Inflammatory macrophage treated with lipopolysaccharide for 4 hours (primary cell): ENCODE measurements at regions not wholly inside any gene's neighbourhood (a gene's known extent, or its start where the extent isn't known, plus 50 kb on each side); places are given as distances from the start of the nearest gene placed in this dataset.

Source experiments
- DNase-seq: peaks from one replicate; pipeline ENCODE4 v3.0.0-alpha.2; 2020

DNA sequence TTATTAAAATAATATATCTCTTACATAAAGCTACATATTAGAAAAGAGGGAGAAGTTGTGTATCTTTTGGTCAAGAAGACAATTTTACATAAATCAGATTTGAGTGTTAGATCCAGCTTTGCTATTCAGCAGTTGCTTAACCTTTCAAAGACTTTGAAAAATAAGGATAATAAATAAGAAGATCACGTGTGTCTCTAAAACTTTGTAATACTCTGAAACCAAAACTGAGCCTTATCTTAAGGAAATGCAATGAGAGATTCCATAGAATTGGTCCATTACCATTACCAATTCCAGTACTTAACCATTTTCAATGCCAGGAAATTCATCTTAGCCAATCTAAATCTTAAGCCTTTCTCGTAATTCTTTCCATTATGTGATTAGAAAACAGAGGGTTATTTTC is 89.2 kb upstream of the COL5A2 start:
- DNase-seq, result no peak

DNA sequence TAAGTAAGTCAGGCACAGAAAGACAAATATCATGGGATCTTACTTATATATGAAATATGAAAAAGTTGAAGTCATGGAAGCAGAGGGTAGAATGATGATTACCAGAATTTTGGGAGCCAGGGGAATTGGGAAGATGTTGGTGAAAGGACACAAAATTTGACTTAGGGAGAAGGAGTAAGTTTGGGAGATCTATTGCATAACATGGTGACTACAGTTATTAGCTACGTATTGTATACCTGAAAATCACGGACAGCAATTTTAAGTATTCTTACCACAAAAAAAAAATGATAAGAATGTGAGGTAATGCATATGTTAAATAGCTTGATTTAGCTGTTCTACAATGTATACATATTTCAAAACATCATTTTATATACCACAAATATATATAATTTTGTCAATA is 94.2 kb upstream of the COL5A2 start:
- DNase-seq, result no peak

DNA sequence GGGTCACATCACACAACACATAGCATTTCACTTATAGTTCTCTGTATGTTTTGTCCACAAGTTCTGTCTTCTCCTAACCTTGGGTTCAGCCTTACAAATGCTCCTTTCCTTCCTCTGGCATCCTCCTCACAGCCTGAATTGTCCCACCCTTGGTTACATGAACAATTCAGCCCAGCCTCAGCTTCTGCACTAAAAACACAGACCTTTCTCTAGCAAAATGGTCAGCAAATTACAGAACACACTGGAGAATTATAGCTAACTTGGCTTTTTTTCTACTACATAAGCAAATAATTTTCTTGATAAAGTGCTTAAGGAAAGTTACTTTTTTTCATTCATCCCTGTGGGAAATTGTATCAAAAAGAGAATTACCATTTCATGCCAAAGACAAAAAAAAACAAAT is 94.8 kb upstream of the COL5A2 start:
- no peak for DNase-seq

DNA sequence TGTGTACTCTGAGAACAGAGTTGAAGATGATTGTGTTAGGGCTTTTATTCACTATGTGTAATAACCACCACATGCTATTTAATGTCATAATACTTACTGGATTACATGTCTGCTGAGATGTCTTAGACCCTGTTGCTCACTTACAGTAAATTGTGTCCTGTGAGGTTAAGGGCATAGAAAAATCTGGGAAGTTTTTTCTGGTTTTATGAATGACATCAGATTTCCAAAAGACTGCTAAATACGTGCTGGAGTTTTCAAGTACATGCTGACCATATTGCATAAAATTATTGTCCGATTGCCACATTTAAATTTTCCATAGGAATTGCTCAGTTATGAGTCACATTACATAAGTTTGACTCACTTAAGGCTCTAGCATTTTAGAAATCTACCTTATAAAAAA is 96.7 kb upstream of the COL5A2 start:
- no peak for DNase-seq

DNA sequence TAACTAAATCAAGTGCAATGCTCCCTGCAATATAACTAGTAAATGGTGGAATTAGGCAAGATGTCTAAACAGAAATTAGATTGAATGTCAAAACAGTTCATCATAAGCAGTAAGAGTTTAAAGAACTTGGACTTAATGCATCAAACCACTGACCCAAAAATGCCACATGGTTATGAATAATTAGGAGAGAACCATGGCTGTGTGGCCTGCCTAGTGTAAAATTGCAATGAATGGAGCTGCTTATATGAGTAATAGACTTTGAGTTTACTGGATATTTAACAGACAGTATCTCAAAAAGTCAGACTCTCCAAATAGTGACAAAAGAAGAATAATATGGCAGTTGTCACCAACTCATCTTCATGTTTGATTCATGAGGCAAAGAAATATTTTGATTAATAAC is 101.6 kb upstream of the COL5A2 start:
- DNase-seq, result no peak

DNA sequence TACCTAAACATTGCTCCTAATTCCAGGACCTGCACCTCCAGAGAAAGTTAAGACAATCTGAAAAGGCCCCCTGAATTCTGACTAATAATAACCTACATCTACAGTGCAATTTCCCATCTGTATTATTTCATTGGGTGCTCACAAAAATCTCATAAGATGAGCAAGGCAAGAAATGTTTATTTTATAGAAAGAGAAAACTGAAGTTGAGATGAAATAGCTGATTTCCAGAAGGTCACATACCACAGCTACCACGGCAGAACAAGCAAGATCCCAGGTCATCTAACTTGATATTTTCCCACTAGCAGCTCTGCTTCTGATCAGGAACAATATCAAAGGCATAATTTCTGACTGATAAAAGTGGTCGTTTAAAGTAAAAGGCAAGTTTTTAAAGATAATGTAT is 105.8 kb upstream of the COL5A2 start:
- no peak for DNase-seq

DNA sequence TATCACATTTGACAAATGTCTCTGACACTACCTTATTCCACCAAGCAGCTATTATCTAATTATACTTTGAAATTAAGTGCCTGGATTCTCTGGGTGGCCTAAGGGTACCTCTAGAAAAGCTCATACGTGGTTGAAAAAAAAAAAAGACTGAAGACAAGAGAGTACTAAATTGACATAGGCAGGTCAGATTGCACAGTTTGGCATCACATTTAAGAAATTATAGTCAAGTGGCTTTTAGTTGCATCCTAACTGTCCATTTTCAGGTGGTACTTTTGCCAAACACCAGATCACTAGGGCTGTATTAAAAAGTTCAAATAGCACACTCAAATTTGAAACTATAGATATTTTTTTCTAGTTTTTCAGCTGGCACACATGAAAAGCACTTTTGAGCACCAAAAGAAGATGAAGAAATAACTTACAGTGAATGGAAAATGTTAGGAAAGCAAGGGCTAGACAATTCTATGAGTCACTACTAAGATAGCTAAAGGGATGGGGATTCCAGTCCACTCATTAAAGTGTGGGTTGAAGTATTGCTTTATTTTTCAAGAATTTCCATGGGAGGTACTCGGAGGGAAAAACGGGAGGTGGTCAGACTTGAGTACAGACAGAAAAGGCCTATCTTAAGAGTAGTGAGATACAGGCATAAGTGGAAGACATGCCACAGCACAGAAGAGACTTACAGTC is 106.5 kb upstream of the COL5A2 start:
- DNase-seq, result no peak

DNA sequence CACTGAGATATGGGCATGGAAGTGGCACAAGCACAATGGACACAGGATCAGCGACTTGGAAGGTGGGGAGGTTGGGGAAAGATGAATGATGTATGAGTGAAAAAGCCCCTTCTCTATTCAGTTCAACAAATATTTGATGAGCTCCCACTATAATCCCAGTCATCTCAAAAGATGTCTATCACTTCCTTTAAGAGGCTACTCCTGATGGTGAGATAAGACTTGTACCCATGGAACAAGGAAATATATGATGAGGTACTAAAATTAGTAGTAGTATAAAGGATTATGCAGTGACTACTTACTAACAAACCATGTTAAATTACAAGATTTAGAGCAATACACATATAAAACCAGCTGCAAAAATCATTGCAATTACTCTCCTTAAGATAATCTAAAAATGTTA is 107.8 kb upstream of the COL5A2 start:
- no peak for DNase-seq

DNA sequence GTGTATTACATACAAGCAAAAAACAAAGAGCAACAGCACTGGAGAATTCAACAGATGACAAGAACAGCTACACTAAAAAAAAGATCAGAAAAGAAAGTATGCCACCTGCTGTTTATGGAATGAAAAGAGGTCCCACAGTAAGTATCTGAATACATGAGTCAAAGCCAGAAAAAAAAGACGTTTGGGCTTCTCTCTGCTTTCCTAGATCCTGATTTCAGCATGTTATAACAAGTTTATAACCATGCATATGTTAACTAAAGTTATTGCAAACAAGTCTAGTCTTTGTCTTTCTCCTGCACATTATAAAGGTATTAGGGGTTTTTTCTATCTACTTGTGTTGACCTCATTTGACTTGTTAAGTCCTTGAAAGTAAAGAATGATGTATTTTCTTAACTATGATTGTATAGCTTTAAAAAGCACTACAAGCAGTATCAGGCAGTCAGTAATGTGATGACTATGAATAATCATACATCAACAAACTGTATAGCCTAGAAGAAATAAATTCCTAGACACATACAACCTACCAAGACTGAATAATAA is 108.5 kb upstream of the COL5A2 start:
- no peak for DNase-seq

DNA sequence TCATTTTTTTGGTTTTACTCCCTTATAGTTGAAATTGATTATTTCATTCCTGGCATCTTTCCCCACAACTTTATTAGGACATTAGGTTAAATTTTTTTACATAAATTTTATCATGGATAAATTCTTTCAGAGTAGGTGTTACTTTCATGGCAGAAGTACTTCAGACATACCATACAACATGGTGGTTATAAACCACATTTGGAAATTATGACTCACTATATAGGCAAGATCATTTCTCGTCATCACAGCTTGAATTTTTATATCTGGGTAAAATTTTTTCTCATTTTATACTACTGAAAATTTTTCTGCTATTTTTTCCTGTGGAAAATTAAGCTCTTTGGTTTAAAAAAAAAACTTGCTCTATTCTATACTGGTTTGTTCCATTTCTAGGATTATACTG is 111.9 kb upstream of the COL5A2 start:
- no peak for DNase-seq

DNA sequence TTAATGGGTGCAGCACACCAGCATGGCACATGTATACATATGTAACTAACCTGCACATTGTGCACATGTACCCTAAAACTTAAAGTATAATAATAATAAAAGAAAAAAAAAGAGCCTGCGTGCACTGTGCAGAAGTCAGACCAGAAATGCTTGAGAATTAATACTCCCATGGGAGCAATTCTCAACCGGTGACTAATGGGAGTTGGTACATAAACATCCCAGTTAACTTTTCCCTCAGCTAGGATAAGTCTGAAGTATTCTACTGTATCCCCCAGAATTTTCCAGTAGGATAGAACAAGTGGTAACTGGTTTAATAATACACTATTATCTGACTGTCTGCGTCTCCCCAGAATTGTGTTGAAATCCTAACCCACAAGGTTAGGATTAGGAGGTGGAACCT is 113.6 kb upstream of the COL5A2 start:
- no peak for DNase-seq

DNA sequence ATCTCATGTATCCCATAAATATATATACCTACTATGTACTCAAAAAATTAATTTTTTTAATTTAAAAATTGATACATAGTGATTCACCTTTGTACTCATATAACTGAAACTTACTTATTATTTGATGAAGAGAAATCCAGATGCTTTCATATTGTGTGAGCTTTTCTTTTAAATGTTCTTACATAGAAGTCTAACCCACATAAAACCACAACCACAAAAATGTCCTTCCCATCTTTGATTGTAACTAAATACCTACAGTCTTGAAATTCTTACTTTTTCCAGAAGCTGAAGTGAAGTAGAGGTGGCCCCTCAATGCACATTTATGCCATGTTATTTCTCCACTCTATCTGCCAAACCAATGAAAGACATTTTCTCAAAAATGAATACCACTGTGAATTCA is 117.9 kb upstream of the COL5A2 start:
- no peak for DNase-seq

DNA sequence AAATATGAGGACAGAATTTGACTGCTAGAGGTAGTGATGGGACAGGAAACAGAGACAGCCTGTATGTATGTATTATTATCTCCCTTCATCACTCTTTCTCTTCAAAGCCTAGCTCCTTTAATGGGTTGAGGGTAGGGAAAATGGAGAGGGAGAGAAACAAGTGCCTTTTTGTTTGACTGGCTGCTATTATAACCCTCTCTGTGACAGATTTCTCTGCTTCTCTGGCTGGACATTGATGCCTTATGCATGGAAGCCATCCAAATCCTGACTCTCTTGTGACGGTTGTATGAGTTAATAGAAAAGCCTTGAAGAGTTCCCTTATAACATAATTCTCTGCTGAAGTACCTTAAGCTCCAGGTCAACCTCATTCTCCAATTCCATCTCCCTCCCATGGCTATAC is 118.5 kb upstream of the COL5A2 start:
- DNase-seq, result no peak

DNA sequence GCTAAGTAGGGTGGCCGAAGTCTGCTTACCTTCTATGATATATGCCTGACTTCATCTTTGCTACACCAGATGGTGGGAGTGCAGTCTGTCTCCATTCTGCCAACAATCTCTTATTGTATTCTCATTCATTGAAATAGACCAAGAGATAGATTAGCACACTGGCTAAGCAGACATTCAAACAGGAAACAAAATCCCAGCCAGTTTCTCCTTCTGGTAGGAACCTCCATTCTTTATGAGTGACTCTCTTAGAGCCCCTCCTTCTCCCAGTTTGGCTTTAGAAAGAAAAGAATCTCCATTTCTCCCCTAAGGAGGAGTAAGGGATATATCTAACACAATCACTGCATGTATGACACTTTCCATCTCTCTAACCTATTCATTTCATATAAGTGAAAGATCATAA is 118.9 kb upstream of the COL5A2 start:
- DNase-seq, result no peak

DNA sequence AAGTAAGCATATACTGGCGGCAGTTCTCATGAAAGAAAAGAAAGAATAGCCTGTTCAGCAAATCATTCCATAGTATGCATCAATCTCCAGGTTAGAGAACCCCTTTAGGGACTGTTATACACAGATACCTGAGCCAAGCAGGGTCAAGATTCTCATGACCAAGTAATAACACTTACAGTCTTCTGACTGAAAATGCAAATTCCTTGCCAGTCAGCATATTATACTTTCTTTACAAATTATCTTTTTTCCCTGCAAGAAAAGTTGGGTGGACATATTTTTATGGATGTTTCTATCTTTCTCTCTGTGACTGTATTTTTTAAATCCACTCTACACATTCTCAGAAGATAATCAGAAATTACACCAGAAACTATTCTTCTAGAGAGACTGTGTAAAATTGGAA is 120.4 kb upstream of the COL5A2 start:
- DNase-seq, result no peak

DNA sequence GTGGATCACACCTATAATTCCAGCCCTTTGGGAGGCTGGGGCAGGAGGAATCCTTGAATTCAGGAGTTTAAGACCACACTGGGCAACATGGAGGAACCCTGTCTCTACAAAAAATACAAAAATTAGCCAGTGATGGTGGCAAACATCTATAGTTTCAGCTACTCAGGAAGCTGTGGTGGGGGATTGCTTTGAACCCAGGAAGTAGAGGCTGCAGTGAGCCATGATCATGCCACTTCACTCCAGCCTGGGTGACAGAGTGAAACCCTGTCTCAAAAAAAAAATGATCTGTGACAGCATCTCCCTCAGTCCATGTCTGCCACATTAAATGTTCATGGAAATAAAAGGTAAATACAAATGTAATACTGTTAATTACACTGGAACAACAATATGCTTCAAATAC is 121.4 kb upstream of the COL5A2 start:
- DNase-seq, result no peak

DNA sequence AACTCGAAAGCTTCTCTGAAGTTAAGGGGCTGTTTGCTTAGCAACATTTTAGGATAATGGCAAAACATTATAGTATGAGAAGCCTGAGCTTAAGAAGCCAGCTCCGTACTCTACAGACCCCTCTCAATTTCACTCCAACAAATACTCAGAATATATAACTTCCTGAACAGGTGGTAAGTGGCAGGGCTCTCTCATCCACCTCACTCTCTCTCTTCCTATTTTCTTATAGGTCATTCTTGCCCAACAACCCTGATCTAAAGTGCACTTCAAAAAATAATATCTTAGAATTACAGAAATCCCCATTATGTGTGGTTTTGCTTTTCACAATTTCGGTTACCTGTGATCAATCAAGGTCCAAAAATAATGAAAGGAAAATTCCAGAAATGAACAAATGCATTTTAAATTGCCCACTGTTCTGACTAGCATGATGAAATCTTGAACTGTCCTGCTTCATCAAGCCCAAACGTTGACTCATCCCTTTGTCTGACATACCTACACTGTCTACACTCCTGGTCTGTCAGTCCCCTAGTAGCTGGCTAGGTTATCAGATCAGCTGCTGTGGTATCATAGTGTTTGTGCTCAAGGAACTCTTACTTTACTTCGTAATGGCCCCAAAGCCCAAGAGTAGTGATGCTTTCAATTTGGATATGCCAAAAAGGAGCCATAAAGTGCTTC is 122.8 kb upstream of the COL5A2 start:
- DNase-seq, result no peak

DNA sequence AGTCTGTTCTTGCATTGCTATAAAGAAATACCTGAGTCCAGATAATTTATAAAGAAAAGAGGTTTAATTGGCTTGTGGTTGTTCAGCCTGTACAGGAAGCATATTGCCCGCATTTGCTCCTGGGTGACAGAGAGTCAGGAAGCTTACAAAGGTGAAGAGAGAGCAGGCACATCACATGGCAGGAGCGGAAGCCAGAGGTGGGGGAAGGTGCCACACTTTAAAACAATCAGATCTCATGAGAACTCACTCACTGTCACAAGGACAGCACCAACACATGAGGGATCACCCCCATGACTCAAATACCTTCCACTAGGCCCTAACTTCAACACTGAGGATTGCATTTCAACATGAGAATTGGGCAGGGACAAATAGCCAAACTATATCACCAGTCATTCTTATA is 124.8 kb upstream of the COL5A2 start:
- no peak for DNase-seq

DNA sequence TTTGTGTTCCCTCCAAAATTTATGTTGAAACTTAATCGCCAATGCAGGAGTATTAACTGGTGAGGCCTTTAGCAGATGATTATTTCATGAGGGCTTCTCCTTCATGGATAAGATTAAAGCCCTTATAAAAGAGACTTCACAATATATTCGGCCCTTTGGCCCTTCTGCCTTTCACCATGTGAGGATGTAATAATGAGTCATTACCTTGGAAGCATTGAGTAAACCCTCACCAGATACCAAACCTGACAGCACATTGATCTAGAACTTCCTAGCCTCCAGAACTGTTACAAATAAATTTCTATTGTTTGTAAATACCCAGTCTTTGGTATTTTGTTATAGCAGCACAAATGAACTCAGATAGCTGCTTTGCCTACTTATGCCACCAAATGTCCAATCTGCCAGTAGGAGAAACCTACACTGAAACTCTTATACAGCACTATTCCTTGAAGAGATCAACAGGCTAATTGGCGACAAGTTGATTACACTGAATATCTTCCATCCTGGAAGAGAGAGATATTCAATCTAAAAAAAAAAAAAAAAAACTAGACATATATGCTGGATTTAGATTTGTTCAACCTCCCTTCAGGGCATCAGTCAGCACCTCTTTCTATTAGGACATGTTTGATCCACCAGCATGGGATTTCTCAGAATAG is 125.9 kb upstream of the COL5A2 start:
- no peak for DNase-seq

DNA sequence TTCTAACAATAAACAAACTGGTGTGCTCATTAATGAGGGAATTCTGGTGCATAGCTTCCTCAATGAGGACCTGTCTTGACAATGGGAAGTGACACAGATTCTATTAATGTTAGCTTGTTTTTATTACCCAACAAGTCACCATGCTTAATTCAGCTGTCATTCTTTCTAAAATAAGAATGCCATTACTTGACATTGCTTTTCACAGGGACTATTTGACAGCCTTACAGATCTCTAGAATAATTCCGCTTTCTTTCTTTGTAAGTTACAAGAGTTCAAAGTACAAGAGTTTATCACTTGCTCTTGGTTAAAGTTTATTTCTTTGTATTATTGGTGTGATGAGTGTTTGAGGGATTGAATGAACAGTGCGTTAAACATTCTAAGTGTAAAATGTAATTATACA is 127.0 kb upstream of the COL5A2 start:
- DNase-seq, result no peak

DNA sequence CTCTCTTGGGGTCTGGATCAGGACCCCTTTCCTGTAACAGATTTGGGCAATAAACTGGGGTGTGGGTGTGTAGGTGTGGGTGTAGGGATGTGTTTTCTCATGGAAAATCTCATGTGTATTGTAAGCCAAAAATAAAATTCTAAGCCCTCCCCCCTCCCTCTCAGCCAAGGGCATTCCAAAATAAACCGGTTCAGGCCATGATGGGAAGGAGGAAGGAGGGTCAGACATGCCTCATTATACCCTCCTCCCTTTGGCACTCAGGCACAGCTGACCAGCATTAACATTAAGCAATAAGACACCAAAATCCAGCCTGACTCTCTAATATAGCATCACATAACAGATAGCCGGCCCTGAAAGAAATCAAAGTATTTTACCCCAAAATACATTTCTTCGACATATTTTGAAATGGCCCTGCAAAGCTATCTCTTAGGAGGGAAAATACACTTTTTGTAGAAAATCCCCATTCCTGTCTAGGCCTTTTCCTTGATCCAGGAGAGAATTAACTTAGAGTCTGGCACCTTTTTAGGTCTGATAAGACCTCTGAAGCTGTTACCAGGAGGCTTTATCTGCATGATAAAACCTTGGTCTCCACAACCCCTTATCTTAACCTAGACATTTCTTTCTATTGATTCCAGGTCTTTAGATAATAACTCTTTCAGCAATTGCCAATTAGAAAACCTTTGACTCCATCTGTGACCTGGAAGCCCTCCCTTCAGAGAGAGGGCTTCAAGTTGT is 128.7 kb upstream of the COL5A2 start:
- DNase-seq, result no peak

DNA sequence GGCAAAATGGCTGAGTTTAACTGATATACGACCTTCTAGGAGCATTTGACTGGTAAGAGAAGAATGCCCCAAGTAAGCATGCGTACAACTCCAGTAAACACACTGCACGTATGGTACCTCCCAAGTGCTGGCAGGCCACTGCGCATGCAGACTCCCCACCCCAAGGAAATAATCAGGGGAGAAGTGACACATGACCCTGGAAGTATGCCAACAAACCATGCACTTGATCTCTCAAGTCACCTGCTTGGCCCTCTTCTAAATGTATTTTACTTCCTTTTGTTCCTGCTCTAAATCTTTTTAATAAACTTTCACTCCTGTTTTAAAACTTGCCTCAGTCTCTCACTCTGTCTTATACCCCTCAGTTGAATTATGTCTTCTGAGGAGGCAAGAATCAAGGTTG is 129.8 kb upstream of the COL5A2 start:
- no peak for DNase-seq

DNA sequence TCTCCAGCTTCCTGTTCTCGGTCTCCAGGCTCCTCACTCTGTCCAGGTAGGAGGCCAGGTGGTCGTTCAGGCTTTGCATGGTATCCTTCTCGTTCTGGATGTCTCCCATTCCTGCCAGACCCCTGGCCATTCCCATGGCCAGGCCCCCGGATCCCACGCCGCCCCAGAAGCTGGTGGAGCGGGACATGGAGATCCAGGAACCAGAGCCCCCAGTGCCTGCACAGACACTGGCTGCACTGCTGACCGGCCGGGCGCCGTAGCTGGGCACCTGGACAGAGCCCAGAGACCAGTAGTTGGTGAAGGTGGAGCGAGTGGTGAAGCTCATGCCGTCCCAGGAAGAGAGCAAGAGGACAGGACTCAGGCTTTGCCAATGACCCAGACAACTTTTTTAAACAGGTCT is 129.1 kb upstream of the WDR75 start:
- DNase-seq, result no peak

DNA sequence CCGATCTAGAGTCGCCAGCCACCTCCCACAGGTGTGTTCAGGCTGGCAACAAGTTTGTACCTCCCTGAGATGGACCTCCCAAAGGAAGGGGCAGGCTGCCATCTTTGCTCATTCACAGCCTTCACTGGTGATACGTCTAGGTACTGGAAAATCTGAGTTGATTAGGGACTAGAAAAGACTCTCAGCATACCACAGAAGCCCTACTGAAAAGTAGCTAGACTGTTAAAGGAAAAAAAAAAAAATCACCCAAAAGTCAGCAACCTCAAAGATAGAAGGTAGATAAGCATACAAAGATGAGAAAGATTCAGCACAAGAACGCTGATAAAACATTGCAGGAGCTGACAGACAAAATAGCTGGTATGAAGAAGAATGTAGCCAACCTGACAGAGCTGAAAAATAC is 128.6 kb upstream of the WDR75 start:
- no peak for DNase-seq
